GM19324 (cell line): ENCODE measurements at regions not wholly inside any gene's neighbourhood (a gene's known extent, or its start where the extent isn't known, plus 50 kb on each side); places are given as distances from the start of the nearest gene placed in this dataset.
"Not testable (repeated sequence)": the region's sequence is repeated elsewhere in the genome, so short reads cannot be mapped to it uniquely, and the experiment has no call there.

Experiments
- ATAC-seq: cut with Tn5 transposase; IDR thresholded peaks from one replicate; pipeline ENCODE4 v1.9.1; 2021; ENCODE audit warnings: mild to moderate bottlenecking, moderate library complexity; ENCODE audit not compliant: unreplicated experiment, low FRiP score

DNA sequence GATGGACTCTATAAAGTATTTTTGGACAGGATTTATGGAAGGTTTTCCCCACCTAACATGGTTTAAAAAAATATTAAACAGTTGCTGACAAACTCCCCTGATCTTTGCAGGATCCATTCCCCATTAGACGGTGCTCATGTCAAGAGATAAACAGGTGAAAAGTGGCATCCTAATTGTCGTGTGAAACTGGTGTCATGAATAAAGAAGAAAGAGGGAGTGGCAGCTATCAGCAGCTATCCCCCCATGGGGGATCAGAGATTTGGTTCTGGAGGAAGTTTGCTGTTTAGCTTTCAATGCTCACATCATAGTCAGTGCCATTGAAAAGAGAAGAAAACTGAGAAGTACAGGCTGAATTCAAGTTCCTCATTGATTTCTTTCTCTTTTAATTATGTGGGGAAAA, 329.3 kb upstream of the BRINP1 start:
- no peak for ATAC-seq

- ATAC-seq, result no peak
Measured at GRCh38 chr9:119697996-119698395, 328.8 kb upstream of the BRINP1 start.

GRCh38 chr9:119689879-119690278, 320.6 kb upstream of the BRINP1 start:
- ATAC-seq, result no peak

DNA sequence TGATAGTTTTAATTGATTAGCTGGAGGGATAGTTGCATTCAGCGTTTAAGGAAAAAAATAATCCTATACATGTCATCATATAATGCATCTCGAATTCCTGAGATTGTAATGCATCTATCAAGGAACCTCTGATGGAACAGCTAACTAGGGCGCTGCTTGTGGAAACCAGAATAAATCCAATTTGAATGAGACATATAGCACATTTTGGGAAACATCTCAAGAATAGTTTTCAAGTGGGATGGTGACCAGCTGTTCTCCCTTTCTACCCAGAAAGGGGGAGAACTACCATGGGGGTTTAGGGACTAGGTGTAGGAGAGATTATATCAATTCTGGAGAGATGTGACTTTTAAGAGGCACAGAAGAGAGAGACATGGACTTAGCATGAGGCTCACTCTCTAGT, 319.3 kb upstream of the BRINP1 start:
- ATAC-seq, result no peak

DNA sequence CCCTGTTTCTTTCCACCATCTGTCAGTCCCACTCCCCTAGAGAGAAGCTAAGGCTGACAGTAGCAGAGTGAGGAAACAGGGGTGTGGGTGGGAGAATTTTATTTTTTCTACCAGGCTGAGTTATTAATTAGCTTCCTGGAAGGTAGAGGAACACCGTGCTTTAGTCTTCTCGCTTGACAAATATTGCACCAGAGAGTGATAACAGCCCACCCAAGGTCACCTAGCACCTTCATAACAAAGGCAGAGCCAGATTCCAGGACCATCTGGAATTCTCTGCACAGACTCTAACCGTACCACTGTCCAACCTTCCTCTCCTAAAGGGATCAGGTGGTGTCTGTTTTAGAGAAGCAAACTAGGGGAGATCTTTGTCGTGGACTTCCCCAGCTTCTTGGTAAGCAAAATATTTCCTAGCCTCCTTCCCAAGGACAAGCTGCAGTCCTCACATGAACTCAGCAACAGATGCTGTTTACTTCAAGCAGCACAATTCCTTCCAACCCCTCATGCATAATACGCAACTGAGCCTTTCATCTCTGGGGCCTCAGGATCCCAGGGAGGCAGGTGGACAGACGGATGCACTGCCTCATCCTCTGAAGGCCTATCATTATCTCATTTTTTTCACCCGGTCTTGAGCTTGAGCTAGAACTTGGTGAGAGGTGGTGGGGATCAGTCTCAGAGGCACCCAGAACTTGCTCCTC, 308.7 kb upstream of the BRINP1 start:
- ATAC-seq, result no peak

DNA sequence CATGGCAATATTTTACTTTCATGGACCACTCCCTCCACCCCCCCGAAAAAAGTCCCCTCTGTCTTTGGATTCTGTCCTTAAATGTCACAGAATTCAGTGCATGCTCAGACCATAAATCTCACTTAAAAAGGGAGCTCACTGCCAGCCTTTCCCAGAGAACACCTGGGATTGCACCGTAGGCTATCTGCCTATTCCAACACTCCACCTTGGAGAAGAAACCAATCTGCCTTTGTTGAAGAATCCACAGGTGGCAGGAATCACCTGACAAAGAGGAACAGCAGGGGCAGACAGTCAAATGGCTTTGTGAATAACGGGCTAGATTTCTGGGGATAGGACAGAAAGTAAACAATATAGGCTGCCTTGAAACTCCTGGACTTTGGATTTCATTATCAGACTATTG, 306.7 kb upstream of the BRINP1 start:
- no peak for ATAC-seq

DNA sequence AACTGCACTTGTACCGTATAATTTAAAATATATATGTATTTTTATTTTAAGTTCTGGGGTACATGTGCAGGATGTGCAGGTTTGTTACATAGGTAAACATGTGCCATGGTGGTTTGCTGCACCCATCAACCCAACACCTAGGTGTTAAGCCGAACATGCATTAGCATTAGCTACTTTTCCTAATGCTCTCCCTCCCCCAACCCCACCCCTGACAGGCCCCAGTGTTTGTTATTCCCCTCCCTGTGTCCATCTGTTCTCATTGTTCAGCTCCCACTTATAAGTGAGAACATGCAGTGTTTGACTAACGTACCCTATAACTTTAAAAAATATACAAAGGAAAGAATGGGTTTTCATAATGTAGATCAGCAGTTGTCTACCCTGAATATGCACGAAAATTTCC, 303.5 kb upstream of the BRINP1 start:
- not testable (repeated sequence) for ATAC-seq

DNA sequence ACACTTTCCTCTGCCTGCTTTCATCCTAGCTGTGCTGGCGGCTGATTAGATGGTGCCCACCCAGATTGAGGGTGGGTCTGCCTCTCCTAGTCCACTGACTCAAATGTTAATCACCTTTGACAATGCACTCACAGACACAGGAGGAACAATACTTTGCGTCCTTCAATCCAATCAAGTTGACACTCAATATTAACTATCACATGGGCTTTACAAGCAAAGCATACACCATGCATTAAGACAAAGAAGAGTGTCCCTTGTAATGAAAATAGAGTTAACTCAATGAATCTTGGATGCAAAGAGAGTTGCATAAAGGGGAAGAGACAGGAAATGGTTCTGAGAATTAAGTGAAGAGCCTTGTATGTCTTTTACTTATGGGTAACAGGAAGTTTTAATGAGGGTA, 298.7 kb upstream of the BRINP1 start:
- ATAC-seq, result no peak

GRCh38 chr9:119667163-119667562, 297.9 kb upstream of the BRINP1 start:
- ATAC-seq, result no peak

- no peak for ATAC-seq
Measured at GRCh38 chr9:119662329-119662728, 293.1 kb upstream of the BRINP1 start.

DNA sequence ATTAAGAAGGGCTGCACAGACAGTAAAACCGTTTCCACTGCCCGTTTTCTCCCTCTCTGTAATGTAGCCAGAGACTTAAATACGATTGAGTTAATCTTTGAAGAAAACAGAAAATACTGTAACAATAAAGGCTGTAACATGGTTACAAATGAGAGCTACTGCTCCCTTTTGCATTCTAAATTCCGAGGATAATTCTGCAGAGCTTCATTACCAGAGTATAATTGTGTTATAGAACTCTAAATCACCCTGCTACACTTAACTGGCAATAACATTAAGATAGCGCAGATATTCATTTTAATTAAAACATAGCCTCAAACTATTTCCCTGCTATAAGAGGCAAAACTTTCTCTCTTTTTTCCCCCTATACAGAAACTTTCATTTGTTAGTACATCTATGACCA, 283.7 kb upstream of the BRINP1 start:
- ATAC-seq, result no peak

- ATAC-seq, result no peak
Measured at GRCh38 chr9:119649205-119649604, 280.0 kb upstream of the BRINP1 start.

DNA sequence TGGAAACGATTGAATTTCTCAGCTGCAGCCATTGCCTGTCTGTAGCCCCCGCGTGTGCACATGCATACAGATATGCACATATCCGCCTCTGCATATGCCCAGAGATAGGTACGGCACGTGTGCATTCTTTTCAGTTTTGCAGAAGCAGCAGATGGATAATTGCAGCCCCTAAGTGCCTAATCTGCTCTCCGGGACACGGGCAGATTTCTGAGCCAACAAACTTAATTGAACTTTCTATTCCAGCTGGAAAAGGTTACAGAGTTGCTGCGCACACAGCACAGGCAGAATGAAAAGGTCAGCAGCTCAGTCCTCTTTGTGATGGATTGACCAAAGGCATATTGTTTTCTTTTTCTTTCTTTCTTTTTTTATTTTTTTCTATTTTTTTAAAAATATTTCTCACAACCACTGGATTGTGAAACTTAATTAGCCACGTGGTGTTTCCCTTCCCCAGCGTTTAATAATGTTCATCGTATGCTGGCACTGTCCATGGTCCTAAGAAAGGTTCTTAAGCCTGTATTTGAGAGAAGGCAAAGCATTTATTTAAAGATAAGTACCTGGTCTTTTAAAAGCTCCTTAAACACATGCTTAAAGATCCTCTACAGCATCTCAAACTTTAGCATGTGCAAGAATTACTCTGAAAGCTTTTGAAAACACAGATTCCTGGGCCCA, 270.2 kb upstream of the BRINP1 start:
- no peak for ATAC-seq

DNA sequence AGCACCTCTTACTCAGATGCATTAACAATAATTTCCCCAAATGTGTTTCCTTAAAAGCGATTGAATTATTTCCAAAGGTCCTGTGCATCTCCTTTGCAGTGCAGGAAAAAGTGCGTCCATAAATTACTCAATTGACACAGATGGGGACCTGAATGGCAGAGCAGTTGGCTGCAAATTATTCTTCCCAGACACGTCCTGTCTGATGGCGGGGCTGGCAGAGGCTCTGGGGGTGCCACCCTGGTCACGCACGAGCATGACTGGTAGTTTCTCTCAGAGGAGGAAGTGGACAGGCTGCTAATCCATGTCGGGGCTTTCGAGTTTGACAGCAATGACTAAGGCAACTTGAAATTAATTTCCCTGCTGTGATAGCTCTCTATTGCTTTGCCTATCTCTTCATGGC, 264.8 kb upstream of the BRINP1 start:
- ATAC-seq, result no peak

GRCh38 chr9:119611565-119611964, 242.3 kb upstream of the BRINP1 start:
- ATAC-seq, result no peak

- no peak for ATAC-seq
Measured at GRCh38 chr9:119609277-119609971, 240.2 kb upstream of the BRINP1 start.

GRCh38 chr9:119601632-119602031, 232.4 kb upstream of the BRINP1 start:
- no peak for ATAC-seq

DNA sequence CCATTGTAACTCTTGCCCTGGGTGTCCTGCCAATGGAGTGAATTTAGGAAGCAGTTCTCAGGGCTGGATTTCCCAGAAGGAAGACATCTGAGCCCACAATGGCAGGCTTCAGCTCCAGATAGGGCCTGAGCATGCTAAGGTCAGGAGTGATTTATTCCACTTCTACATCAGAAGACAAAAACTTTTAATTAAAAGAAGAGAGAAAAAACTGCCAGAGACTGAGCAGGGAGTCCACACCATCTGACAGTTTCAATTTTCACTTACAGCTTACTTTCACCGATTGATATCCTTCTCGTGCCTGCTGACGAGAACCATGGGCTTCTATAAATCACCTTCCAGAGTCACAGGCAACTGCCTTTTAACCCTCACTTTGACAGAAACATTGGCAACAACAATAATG, 228.3 kb upstream of the BRINP1 start:
- no peak for ATAC-seq

- no peak for ATAC-seq
Measured at GRCh38 chr9:119596703-119597102, 227.5 kb upstream of the BRINP1 start.

- ATAC-seq, result no peak
Measured at GRCh38 chr9:119588874-119589744, 219.9 kb upstream of the BRINP1 start.

- ATAC-seq, result no peak
Measured at GRCh38 chr9:119577881-119578280, 208.6 kb upstream of the BRINP1 start.
